Right lobe of liver (tissue), 4 donors: ENCODE measurements at regions not wholly inside any gene's neighbourhood (a gene's known extent, or its start where the extent isn't known, plus 50 kb on each side); places are given as distances from the start of the nearest gene placed in this dataset.

ENCODE experiments used
- POLR2A ChIP-seq: fragments of 450-650 bp; IDR thresholded peaks from one replicate; pipeline ENCODE4 v1.6.1; 2017; ENCODE audit warnings: antibody characterized with exemption, mild to moderate bottlenecking
- TF ChIP-seq, protein P1 (sequence below), 4 donors: fragments of 200-600 bp in 3 of 4; fragments of 450-650 bp in 1 of 4; IDR thresholded peaks; one replicate each; pipeline versions ENCODE4 v1.5.1 to v1.8.0; 2016 to 2022; ENCODE audit warnings: antibody characterized with exemption in 4 of 4, mild to moderate bottlenecking in 2 of 4
- donor health status: DM: no; HTN: no; CAD: no.
- donor health status: DM: no; HTN: no; CAD: no.
- donor health status: DM: no; HTN: yes; CAD: no.

GRCh38 chr9:11833056-11833455 lies 860.1 kb upstream of the TYRP1 start:
- TF ChIP-seq, protein P1, sequence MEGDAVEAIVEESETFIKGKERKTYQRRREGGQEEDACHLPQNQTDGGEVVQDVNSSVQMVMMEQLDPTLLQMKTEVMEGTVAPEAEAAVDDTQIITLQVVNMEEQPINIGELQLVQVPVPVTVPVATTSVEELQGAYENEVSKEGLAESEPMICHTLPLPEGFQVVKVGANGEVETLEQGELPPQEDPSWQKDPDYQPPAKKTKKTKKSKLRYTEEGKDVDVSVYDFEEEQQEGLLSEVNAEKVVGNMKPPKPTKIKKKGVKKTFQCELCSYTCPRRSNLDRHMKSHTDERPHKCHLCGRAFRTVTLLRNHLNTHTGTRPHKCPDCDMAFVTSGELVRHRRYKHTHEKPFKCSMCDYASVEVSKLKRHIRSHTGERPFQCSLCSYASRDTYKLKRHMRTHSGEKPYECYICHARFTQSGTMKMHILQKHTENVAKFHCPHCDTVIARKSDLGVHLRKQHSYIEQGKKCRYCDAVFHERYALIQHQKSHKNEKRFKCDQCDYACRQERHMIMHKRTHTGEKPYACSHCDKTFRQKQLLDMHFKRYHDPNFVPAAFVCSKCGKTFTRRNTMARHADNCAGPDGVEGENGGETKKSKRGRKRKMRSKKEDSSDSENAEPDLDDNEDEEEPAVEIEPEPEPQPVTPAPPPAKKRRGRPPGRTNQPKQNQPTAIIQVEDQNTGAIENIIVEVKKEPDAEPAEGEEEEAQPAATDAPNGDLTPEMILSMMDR (IDR thresholded peaks at IDR 0.05): no peak
- TF ChIP-seq POLR2A: no peak
